Activated CD8-positive, alpha-beta T cell treated with anti-CD3 and anti-CD28 coated beads for 36 hours (primary cell): ENCODE measurements at regions not wholly inside any gene's neighbourhood (a gene's known extent, or its start where the extent isn't known, plus 50 kb on each side); places are given as distances from the start of the nearest gene placed in this dataset.
"Not testable (repeated sequence)": the region's sequence is repeated elsewhere in the genome, so short reads cannot be mapped to it uniquely, and the experiment has no call there.

Source experiments
- ATAC-seq: fragments of 200-7000 bp; cut with Tn5 transposase; one replicate; pipeline ENCODE4 v1.10.0; 2021; ENCODE audit warnings: mild to moderate bottlenecking, moderate library complexity
- CTCF ChIA-PET: fragments of 350-600 bp; sonication (Branson Sonifier 250); formaldehyde crosslinking; loops from one replicate; lab custom pipeline; 2021; ENCODE audit warnings: antibody characterized with exemption; lab: Charles Lee
- POLR2A ChIA-PET: fragments of 350-600 bp; sonication (Branson Sonifier 250); formaldehyde crosslinking; loops from one replicate; lab custom pipeline; 2021; ENCODE audit warnings: antibody characterized with exemption; lab: Charles Lee
- DNase-seq: peaks from one replicate; pipeline ENCODE4 v3.0.0-alpha.2; 2020
- H3K27ac Mint-ChIP-seq: one replicate; pipeline ENCODE4 v1.8.0; 2021; ENCODE audit warnings: mild to moderate bottlenecking, mixed read lengths
- H3K27me3 Mint-ChIP-seq: one replicate; pipeline ENCODE4 v1.8.0; 2021; ENCODE audit warnings: mixed read lengths
- H3K36me3 Mint-ChIP-seq: one replicate; pipeline ENCODE4 v1.8.0; 2021; ENCODE audit warnings: low read depth, mixed read lengths
- H3K4me1 Mint-ChIP-seq: one replicate; pipeline ENCODE4 v1.8.0; 2021; ENCODE audit warnings: low read depth, mixed read lengths
- H3K4me3 Mint-ChIP-seq: one replicate; pipeline ENCODE4 v1.8.0; 2021; ENCODE audit warnings: mild to moderate bottlenecking, moderate library complexity, mixed read lengths
- H3K9me3 Mint-ChIP-seq: one replicate; pipeline ENCODE4 v1.8.0; 2021; ENCODE audit warnings: mixed read lengths
- CTCF ChIP-seq: fragments of 200-600 bp; IDR thresholded peaks from one replicate; pipeline ENCODE4 v1.8.0; 2022; ENCODE audit warnings: antibody characterized with exemption, mild to moderate bottlenecking
- intact Hi-C: fragments of 100-400 bp; cut with micrococcal nuclease; formaldehyde crosslinking; loops from one replicate; pipeline ENCODE4 v1.10.0; 2022

DNA sequence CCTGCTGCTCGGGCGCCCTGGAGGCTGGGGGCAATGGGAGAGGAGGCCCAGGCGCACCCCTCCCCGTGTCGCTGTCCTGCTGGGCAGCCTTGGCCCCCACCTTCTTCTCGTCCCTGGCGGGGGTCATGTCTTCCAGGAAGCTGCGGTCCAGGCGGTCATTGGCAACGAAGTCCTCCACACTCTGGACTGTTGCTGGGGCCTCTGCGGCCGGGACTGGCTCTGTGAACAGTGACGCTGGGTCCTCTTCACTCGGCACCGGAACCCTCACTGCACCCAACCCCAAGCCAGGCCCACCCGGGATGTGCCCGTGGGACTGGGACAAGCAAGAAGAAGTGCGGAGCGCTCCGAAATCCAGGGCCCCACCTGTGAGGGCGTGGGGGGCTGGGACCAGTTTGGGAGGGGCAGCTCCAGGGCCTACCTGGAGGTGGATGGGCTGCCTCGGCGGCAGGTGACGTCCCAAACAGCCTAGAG, 308.0 kb downstream of the CCDC74A start:
- ChIA-PET CTCF (no interaction called here), POLR2A (no interaction called here)
- intact Hi-C loops: no loop called here
- Mint-ChIP-seq H3K27ac (no peak overlapping the region), H3K27me3 (peaks cover 5% of the 10 kb centered on the region), H3K4me1 (no peaks in the 10 kb centered on the region), H3K4me3 (no peak overlapping the region), H3K9me3 (no peaks in the 10 kb centered on the region), H3K36me3 (no peaks in the 10 kb centered on the region)
- no peak for DNase-seq
- no peak for ATAC-seq
- TF ChIP-seq CTCF: no peak

DNA sequence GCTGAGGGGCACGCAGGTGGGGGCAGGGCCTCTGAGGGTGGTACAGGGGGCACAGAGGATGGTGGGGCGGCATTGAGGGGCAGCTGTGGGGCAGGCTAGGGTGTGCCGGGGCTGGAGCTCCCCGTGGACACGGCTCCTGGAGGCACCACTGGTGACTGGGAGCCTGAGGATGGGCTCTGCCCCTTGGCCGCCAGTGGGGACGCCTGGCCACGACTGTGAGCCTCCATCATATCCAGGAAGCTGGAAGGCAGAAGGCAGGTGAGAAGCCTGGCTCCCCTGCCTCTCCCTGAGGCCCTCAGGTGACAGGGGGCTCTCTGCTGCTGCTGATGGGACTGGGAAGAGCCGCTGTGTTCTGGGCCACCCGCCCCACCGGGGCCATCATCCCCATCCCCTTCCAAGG, 308.4 kb downstream of the CCDC74A start:
- H3K36me3 Mint-ChIP-seq, H3K9me3 Mint-ChIP-seq, POLR2A ChIA-PET, ATAC-seq, CTCF ChIA-PET, H3K27ac Mint-ChIP-seq, H3K4me1 Mint-ChIP-seq, intact Hi-C loops, H3K4me3 Mint-ChIP-seq, H3K27me3 Mint-ChIP-seq, DNase-seq: not testable (repeated sequence)

DNA sequence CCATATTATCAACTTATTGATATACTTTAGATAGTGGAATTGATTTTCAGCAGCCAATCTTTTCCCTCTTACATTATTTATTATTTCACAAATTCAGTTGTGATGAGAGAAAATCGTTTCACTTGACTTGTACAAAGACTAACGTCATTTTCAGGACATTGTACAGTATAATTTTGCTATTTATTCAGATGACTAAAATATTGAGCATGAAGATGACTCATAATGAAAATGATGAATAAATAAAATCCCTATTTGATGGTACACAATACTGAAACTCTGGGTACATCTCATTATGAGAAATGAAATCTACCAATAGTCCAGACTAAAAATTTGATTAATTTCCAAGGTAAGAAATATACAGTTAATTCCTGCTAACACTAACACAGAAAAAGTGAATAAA, 316.4 kb downstream of the CCDC74A start:
- intact Hi-C loops, H3K4me1 Mint-ChIP-seq, ATAC-seq, DNase-seq, H3K9me3 Mint-ChIP-seq, POLR2A ChIA-PET, H3K36me3 Mint-ChIP-seq, H3K27me3 Mint-ChIP-seq, H3K27ac Mint-ChIP-seq, H3K4me3 Mint-ChIP-seq, CTCF ChIA-PET: not testable (repeated sequence)

- ATAC-seq, H3K4me3 Mint-ChIP-seq, H3K27ac Mint-ChIP-seq, POLR2A ChIA-PET, H3K36me3 Mint-ChIP-seq, H3K27me3 Mint-ChIP-seq, CTCF ChIA-PET, H3K4me1 Mint-ChIP-seq, H3K9me3 Mint-ChIP-seq, intact Hi-C loops, DNase-seq: not testable (repeated sequence)
Observed at GRCh38 chr2:131856202-131856601, 305.6 kb downstream of the ANKRD30BL start.

DNA sequence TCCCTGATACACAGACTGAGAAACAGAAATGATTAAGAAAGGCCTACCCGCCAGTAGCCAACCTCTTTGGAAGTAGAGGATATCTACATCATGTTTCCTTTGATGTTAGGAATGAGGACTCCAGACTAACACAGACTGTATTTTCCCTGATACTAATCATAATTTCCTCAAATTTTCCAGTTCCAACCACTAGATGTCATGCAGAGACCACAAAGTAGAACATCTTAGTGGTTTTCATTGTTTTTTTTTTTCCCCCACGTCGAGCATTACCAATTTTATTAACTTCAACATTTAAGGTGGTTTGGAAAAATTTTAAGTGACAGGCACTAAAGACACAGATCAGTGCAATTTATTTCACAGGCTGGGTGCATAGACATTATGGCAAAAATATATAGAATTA, 303.6 kb downstream of the ANKRD30BL start:
- H3K4me1 Mint-ChIP-seq, ATAC-seq, H3K27ac Mint-ChIP-seq, DNase-seq, CTCF ChIA-PET, H3K27me3 Mint-ChIP-seq, H3K36me3 Mint-ChIP-seq, POLR2A ChIA-PET, H3K4me3 Mint-ChIP-seq, intact Hi-C loops, H3K9me3 Mint-ChIP-seq: not testable (repeated sequence)
- peak; percentile 35 for TF ChIP-seq CTCF
